Liver (tissue), 8 donors: ENCODE measurements at regions not wholly inside any gene's neighbourhood (a gene's known extent, or its start where the extent isn't known, plus 50 kb on each side); places are given as distances from the start of the nearest gene placed in this dataset.

Experiments used
- DNase-seq: peaks from one replicate; pipeline ENCODE4 v3.0.0-alpha.2; 2017; ENCODE audit warnings: low spot score
- H3K27ac ChIP-seq, 2 donors: one replicate each; pipeline ENCODE4 v1.7.0; 2013; ENCODE audit warnings: inconsistent platforms in 2 of 2, low read length in 2 of 2, control low read depth in 1 of 2, low read depth in 1 of 2, mild to moderate bottlenecking in 1 of 2
- H3K27me3 ChIP-seq, 4 donors: one replicate each; pipeline versions ENCODE4 v1.6.1 to v1.7.0; 2013; ENCODE audit warnings: low read length in 3 of 4, inconsistent platforms in 1 of 4, mild to moderate bottlenecking in 1 of 4, moderate library complexity in 1 of 4; ENCODE audit not compliant: control insufficient read depth in 4 of 4, insufficient read depth in 4 of 4
- H3K36me3 ChIP-seq, 4 donors: one replicate each; pipeline versions ENCODE4 v1.6.1 to v1.7.0; 2013; ENCODE audit warnings: low read length in 3 of 4, mild to moderate bottlenecking in 3 of 4, low read depth in 1 of 4, moderate library complexity in 1 of 4; ENCODE audit not compliant: control insufficient read depth in 4 of 4, insufficient read depth in 3 of 4
- H3K4me1 ChIP-seq, 4 donors: one replicate each; pipeline versions ENCODE4 v1.6.1 to v1.7.0; 2013; ENCODE audit warnings: low read length in 3 of 4, mild to moderate bottlenecking in 3 of 4, moderate library complexity in 1 of 4; ENCODE audit not compliant: control insufficient read depth in 4 of 4, insufficient read depth in 4 of 4
- H3K4me3 ChIP-seq, 3 donors: one replicate each; pipeline versions ENCODE4 v1.6.1 to v1.7.0; 2013; ENCODE audit warnings: low read length in 3 of 3, control low read depth in 1 of 3, low read depth in 1 of 3, mild to moderate bottlenecking in 1 of 3
- H3K9ac ChIP-seq, 2 donors: one replicate each; pipeline ENCODE4 v1.7.0; 2013; ENCODE audit warnings: low read length in 2 of 2, mild to moderate bottlenecking in 2 of 2, moderate library complexity in 2 of 2, control low read depth in 1 of 2, low read depth in 1 of 2
- H3K9me3 ChIP-seq, 4 donors: one replicate each; pipeline versions ENCODE4 v1.6.1 to v1.7.0; 2013; ENCODE audit warnings: low read length in 3 of 4; ENCODE audit not compliant: control insufficient read depth in 4 of 4
- CTCF ChIP-seq: fragments of 150-350 bp; IDR thresholded peaks from 2 replicates; pipeline ENCODE4 v1.5.1; 2017; ENCODE audit warnings: improper control_type of control experiment, low read depth, low read length; ENCODE audit not compliant: missing input control
- FOXA1 ChIP-seq: IDR thresholded peaks from 2 replicates; pipeline ENCODE4 v1.6.1; 2016; ENCODE audit warnings: antibody characterized with exemption
- FOXA2 ChIP-seq: IDR thresholded peaks from 2 replicates; pipeline ENCODE4 v1.6.1; 2016; ENCODE audit warnings: antibody characterized with exemption
- GABPA ChIP-seq, 2 donors: IDR thresholded peaks in 1 of 2; conservative IDR thresholded peaks in 1 of 2; 2 replicates each; pipeline ENCODE4 v1.6.1; 2016; ENCODE audit warnings: antibody characterized with exemption in 2 of 2, mild to moderate bottlenecking in 1 of 2, moderate library complexity in 1 of 2
- HNF4A ChIP-seq, 2 donors: conservative IDR thresholded peaks; 2 replicates each; pipeline ENCODE4 v1.6.1; 2016; ENCODE audit warnings: antibody characterized with exemption in 2 of 2, mild to moderate bottlenecking in 2 of 2
- HNF4G ChIP-seq: IDR thresholded peaks from 2 replicates; pipeline ENCODE4 v1.6.1; 2016; ENCODE audit warnings: antibody characterized with exemption
- JUND ChIP-seq, 2 donors: IDR thresholded peaks; 2 replicates each; pipeline ENCODE4 v1.6.1; 2016; ENCODE audit warnings: antibody characterized with exemption in 2 of 2
- RAD21 ChIP-seq, 2 donors: IDR thresholded peaks; 2 replicates each; pipeline ENCODE4 v1.6.1; 2016; ENCODE audit warnings: antibody characterized with exemption in 2 of 2, mild to moderate bottlenecking in 2 of 2
- REST ChIP-seq: IDR thresholded peaks from 2 replicates; pipeline ENCODE4 v1.6.1; 2016; ENCODE audit warnings: antibody characterized with exemption, mild to moderate bottlenecking
- RXRA ChIP-seq, 2 donors: IDR thresholded peaks; 2 replicates each; pipeline ENCODE4 v1.6.1; 2017 to 2018; ENCODE audit warnings: antibody characterized with exemption in 2 of 2, mild to moderate bottlenecking in 1 of 2
- TAF1 ChIP-seq: conservative IDR thresholded peaks from 2 replicates; pipeline ENCODE4 v1.6.1; 2016; ENCODE audit warnings: antibody characterized with exemption, mild to moderate bottlenecking
- YY1 ChIP-seq: IDR thresholded peaks from 2 replicates; pipeline ENCODE4 v1.6.1; 2016; ENCODE audit warnings: antibody characterized with exemption, mild to moderate bottlenecking
- ZBTB33 ChIP-seq: IDR thresholded peaks from 2 replicates; pipeline ENCODE4 v1.6.1; 2016; ENCODE audit warnings: antibody characterized with exemption
- WGBS: extraction: QIAGEN DNeasy Blood & Tissue Kit; methylation state at CpG from one replicate; pipeline ENCODE4 v1.1.7; 2013; 5-methylcytosine and 5-hydroxymethylcytosine counted together
- TF ChIP-seq, protein P1 (sequence below): IDR thresholded peaks from 2 replicates; pipeline ENCODE4 v1.6.1; 2016; ENCODE audit warnings: antibody characterized with exemption
- donor health status: healthy.
- donor health status: healthy.
- donor health status: healthy.
- donor health status: healthy.
- donor health status: healthy.

- Histone ChIP-seq H3K27me3 (peaks cover 0 to 3% (median 0%) of the 10 kb centered on the region in 4 donors), H3K27ac (no peak overlapping the region), H3K36me3 (no peaks in the 10 kb centered on the region), H3K9ac (no peak overlapping the region), H3K4me1 (no peaks in the 10 kb centered on the region), H3K9me3 (no peaks in the 10 kb centered on the region), H3K4me3 (no peak overlapping the region)
- TF ChIP-seq FOXA1 (no peak), CTCF (no peak), ZBTB33 (no peak), RAD21 (IDR thresholded peaks at IDR 0.05) (no peak), TAF1 (no peak), HNF4A (conservative IDR thresholded peaks at IDR 0.05) (no peak), HNF4G (no peak), JUND (IDR thresholded peaks at IDR 0.05) (no peak), GABPA (IDR thresholded peaks at IDR 0.05 in 1 of 2, conservative IDR thresholded peaks at IDR 0.05 in 1 of 2) (no peak), FOXA2 (no peak), REST (no peak)
- TF ChIP-seq, protein P1, sequence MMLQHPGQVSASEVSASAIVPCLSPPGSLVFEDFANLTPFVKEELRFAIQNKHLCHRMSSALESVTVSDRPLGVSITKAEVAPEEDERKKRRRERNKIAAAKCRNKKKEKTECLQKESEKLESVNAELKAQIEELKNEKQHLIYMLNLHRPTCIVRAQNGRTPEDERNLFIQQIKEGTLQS = no peak
- no peak for DNase-seq
- 71% methylated on average over 2 of the region's 2 CpGs for WGBS
Observed at GRCh38 chr6:4399656-4400055, 264.3 kb upstream of the ECI2 start.

GRCh38 chr6:4398791-4399190 is 263.4 kb upstream of the ECI2 start:
- Histone ChIP-seq H3K27ac (no peak overlapping the region), H3K4me1 (no peaks in the 10 kb centered on the region), H3K27me3 (peaks cover 0 to 4% (median 0%) of the 10 kb centered on the region in 4 donors), H3K9ac (no peak overlapping the region), H3K4me3 (no peak overlapping the region), H3K9me3 (no peaks in the 10 kb centered on the region), H3K36me3 (no peaks in the 10 kb centered on the region)
- TF ChIP-seq YY1 (no peak), GABPA (IDR thresholded peaks at IDR 0.05 in 1 of 2, conservative IDR thresholded peaks at IDR 0.05 in 1 of 2) (no peak), CTCF (no peak), HNF4G (no peak), RXRA (IDR thresholded peaks at IDR 0.05) (no peak)
- DNase-seq = no peak
- 82% methylated on average over 3 of the region's 3 CpGs for WGBS
